ENCODE measurements at regions not wholly inside any gene's neighbourhood (a gene's known extent, or its start where the extent isn't known, plus 50 kb on each side); places are given as distances from the start of the nearest gene placed in this dataset.

- no peaks in the 10 kb centered on the region for H3K9me3 ChIP-seq (replicated peaks in 1 of 2; ENCODE audit: control insufficient read depth in 1 of 2, insufficient read depth in 1 of 2, low read length in 2 of 2)
- no peaks in the 10 kb centered on the region for H3K36me3 ChIP-seq (replicated peaks in 1 of 2; ENCODE audit: control insufficient read depth in 1 of 2, insufficient read depth in 2 of 2, low read length in 2 of 2)
- Mint-ChIP-seq H3K27me3 (ENCODE audit: low read depth in 3 of 3) (peaks cover 0 to 5% (median 3%) of the 10 kb centered on the region in 3 donors), H3K27ac (no peak overlapping the region), H3K4me3 (no peak overlapping the region), H3K9me3 (peaks cover 0 to 3% (median 0%) of the 10 kb centered on the region in 7 donors), H3K4me1 (peaks cover 28% of the 10 kb centered on the region), H3K36me3 (no peaks in the 10 kb centered on the region)
- H3K79me2 ChIP-seq (ENCODE audit: insufficient read depth, low read length): no peaks in the 10 kb centered on the region
- no peak overlapping the region for H3K27ac ChIP-seq (ENCODE audit: low read depth in 1 of 2, low read length in 2 of 2)
- WGBS (ENCODE audit: insufficient coverage): no CpG with 5 or more reads among the region's 4 CpGs
- no peak for TF ChIP-seq CTCF (IDR thresholded peaks at IDR 0.05)
- no peaks in the 10 kb centered on the region for H4K20me1 ChIP-seq (ENCODE audit: insufficient read depth, low read length)
- no peak for DNase-seq
- H3K4me1 ChIP-seq (ENCODE audit: control insufficient read depth in 1 of 2, insufficient read depth in 2 of 2, low read length in 2 of 2): peaks cover 18 to 20% of the 10 kb centered on the region in 2 donors
- peaks cover 0 to 3% of the 10 kb centered on the region in 2 donors for H3K27me3 ChIP-seq (ENCODE audit: control insufficient read depth in 2 of 2, insufficient read depth in 2 of 2, low read length in 2 of 2)
- H3K4me2 ChIP-seq (replicated peaks; ENCODE audit: extremely low read depth, low read length, poor library complexity, severe bottlenecking): no peak overlapping the region
- intact Hi-C loops (cut with micrococcal nuclease): no loop called here
- no peak overlapping the region for H3K9ac ChIP-seq (ENCODE audit: insufficient read depth, low read length, poor library complexity, severe bottlenecking)
- H3K4me3 ChIP-seq (replicated peaks in 1 of 3; ENCODE audit: low read depth in 2 of 3, low read length in 3 of 3): no peak overlapping the region
- no peak overlapping the region for H2AFZ ChIP-seq (ENCODE audit: insufficient read depth, low read depth, low read length, poor library complexity, severe bottlenecking)
Observed at GRCh38 chr9:89724659-89725058, 119.8 kb downstream of the GADD45G start.

DNA sequence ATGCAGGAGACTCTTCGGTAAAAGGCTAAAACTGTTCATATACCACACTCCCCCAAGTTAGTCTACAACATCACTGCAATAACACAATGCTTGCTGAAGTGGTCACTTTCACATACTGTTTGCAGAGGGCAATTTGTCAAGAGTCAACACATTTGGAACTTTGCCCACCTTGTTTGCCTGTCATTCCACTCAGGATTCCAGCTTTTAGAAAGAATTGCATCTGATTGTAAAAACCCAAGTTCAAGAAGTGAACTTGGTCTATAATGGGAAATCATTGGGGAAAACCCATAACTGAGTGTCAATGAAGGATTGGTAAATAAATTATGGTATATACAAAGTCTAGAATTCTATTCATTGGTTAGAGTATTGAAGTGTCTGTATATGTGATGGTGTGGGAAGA, 120.5 kb downstream of the GADD45G start:
- no peak overlapping the region for H3K4me3 Mint-ChIP-seq
- intact Hi-C loops (cut with micrococcal nuclease): no loop called here
- Histone ChIP-seq H3K79me2 (ENCODE audit: insufficient read depth, low read length) (no peaks in the 10 kb centered on the region), H3K27me3 (ENCODE audit: control insufficient read depth in 2 of 2, insufficient read depth in 2 of 2, low read length in 2 of 2) (peaks cover 0 to 3% of the 10 kb centered on the region in 2 donors), H3K9ac (ENCODE audit: insufficient read depth, low read length, poor library complexity, severe bottlenecking) (no peak overlapping the region), H3K36me3 (replicated peaks in 1 of 2; ENCODE audit: control insufficient read depth in 1 of 2, insufficient read depth in 2 of 2, low read length in 2 of 2) (no peaks in the 10 kb centered on the region), H4K20me1 (ENCODE audit: insufficient read depth, low read length) (no peaks in the 10 kb centered on the region), H3K27ac (ENCODE audit: low read depth in 1 of 2, low read length in 2 of 2) (no peak overlapping the region), H3K4me2 (replicated peaks; ENCODE audit: extremely low read depth, low read length, poor library complexity, severe bottlenecking) (no peak overlapping the region), H3K4me1 (ENCODE audit: control insufficient read depth in 1 of 2, insufficient read depth in 2 of 2, low read length in 2 of 2) (peaks cover 18 to 20% of the 10 kb centered on the region in 2 donors), H3K4me3 (replicated peaks in 1 of 3; ENCODE audit: low read depth in 2 of 3, low read length in 3 of 3) (no peak overlapping the region), H3K9me3 (replicated peaks in 1 of 2; ENCODE audit: control insufficient read depth in 1 of 2, insufficient read depth in 1 of 2, low read length in 2 of 2) (no peaks in the 10 kb centered on the region), H2AFZ (ENCODE audit: insufficient read depth, low read depth, low read length, poor library complexity, severe bottlenecking) (no peak overlapping the region)
- no CpG with 5 or more reads among the region's 1 CpG for WGBS (ENCODE audit: insufficient coverage)
- TF ChIP-seq CTCF (IDR thresholded peaks at IDR 0.05): no peak
- peaks cover 0 to 5% (median 3%) of the 10 kb centered on the region in 3 donors for H3K27me3 Mint-ChIP-seq (ENCODE audit: low read depth in 3 of 3)
- H3K9me3 Mint-ChIP-seq: peaks cover 0 to 3% (median 0%) of the 10 kb centered on the region in 7 donors
- H3K27ac Mint-ChIP-seq: no peak overlapping the region
- peaks cover 23% of the 10 kb centered on the region for H3K4me1 Mint-ChIP-seq
- DNase-seq: no peak
- no peaks in the 10 kb centered on the region for H3K36me3 Mint-ChIP-seq
